HCEC 1CT (cell line): ENCODE measurements at regions not wholly inside any gene's neighbourhood (a gene's known extent, or its start where the extent isn't known, plus 50 kb on each side); places are given as distances from the start of the nearest gene placed in this dataset.

Source experiments
- DNase-seq: peaks from one replicate; pipeline ENCODE4 v3.0.0-alpha.2; 2017

DNA sequence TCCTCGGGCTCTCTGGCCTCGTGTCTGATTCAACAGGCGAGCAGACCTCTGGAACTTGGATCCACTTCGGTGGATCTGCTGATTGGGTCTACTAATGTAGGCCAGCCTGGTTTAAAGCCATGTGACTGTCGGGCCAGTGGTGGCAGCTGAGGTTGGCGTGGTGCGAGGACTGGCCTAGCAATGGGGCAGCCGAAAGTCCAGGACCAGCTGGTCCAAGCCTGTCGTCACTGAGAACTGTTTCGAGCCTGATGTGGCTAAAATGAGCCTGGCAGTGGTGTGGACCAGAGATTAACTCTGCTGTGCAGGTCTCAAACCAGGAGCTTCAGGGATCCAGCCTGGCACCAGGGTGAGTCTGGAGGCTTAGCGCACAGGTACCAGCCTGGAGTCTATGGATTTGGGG lies 56.4 kb upstream of the ROBO1 start:
- DNase-seq: no peak

DNA sequence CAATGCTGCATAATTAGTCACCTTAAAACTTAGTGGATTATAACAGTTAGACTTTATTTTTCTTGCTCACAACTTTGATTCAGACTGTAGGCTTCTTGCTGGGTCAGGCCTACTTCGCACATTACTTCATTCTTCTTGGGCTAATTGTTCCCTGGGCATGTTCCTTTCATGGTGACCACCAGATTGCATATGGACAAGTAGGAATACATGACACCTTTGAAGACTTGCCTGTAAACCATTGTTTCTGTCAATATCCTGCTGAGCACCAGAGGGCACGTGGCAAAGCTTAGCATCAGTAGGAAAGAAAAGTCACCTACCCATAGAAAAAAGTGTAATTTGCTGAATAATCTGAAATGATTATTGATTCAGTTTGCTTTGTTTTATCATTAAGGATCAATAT lies 54.3 kb upstream of the ROBO1 start:
- DNase-seq: no peak

DNA sequence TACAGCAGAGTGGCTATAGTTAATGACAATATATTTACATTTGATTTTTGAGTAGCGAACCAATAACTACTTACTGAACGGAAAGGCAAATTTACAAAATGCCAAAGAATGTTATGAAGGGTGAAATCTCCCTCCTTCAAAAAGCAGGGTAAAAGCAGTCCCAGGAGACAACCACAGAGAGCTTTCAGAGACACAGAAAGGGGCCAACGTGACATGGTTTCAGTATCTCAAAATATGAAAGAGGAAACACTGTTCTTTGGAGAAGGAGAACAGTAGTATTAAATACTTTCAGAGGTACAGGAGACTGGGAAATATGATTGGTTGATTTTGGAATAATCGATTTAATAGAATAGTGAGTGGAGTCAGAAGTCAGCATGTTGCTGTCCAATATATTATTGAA lies 52.3 kb upstream of the ROBO1 start:
- DNase-seq: no peak

DNA sequence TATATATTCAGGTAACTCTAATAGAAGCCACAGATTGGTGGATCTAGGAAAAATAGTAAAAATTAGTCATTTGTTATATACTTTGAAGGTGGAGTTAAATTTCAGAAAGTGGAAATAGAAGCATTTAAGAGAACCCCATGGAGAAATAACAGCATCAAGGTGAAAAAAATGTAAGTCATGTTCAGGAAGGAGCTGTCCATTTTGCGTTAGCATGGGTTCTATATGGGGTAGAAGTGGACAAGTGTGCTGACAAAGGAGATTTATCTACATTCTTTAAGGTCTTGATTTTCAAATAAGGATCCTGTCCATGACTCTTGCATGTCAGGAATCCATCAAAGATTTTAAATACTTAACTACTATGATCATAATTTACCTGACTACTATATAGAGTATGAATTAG lies 50.2 kb upstream of the ROBO1 start:
- DNase-seq: no peak
